ENCODE measurements at regions not wholly inside any gene's neighbourhood (a gene's known extent, or its start where the extent isn't known, plus 50 kb on each side); places are given as distances from the start of the nearest gene placed in this dataset.
A peak's percentile ranks its signal among the peaks of the same experiment; 100 is the strongest.

DNA sequence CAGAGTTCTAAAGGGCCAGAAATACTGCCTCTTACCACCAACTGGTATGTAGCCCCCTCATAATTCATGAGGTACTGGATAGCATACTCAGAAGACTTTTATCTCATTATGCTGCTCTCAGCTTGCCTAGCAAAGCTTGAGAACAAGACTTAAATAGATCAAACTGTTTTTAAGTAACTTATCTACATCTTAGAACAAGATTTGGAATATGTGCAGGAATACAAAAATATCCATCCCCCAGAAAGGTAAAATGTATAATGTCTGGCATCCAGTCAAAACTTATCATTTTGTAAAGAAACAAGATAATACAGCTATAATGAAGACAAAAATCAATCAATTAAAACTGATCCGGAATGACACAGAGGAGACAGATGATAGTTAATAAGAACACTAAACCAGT, 400.4 kb upstream of the TGFBR2 start:
- no peak for DNase-seq (ENCODE audit: low spot score)

DNA sequence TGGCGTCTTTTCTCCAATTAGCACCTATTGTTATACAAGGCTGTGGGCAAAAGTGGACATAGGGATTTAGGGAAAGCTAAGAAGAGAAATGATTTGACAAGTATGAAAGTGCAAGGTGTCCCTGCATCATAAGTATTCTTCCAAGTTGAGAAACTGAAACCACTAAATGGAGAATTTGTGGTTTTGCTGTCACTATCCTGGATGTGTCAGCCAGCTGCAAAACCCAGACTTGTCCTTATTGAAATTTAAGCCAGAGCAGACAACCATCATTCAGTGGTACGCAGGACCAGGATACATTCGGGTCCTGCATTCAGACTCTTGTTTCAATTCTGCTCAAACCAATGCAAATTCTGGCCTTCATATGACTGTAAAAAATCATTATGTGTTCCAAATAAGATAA, 384.8 kb upstream of the TGFBR2 start:
- DNase-seq (ENCODE audit: low spot score) = no peak

DNA sequence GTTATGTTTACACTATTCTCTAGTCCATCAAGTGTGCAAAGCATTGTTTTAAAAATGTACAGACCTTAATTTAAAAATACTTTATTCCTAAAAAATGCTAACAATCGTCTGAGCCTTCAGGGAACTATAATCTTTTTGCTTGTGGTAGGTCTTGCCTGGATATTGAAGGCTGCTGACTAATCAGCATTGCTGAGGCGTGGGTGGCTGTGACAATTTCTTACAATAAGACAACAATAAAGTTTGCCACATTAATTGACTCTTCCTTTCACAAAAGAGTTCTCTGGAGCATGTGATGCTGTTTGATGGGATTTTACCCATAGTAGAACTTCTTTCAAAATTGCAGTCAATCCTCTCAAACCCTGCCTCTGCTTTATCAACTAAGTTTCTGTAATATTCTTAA, 384.0 kb upstream of the TGFBR2 start:
- no peak for DNase-seq (ENCODE audit: low spot score)

DNA sequence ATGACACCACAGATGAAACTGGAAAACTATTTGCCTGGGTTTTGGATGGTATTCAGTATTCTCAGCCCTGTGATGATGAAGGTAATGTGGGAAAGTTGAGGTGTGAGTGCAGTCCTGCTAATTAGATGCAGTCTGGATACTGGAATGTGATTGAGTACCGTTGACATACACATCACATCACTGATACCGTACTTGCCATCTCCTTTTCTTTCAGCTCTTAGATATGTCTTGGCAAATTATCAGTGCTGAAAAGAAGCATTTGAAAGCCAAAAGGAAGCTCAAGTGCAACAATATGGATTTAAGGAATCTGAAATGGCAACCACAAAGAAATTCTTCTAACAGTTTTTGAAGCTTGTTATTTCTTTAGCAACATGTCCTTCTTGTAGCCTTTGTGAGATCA, 381.4 kb upstream of the TGFBR2 start:
- no peak for DNase-seq (ENCODE audit: low spot score)

DNA sequence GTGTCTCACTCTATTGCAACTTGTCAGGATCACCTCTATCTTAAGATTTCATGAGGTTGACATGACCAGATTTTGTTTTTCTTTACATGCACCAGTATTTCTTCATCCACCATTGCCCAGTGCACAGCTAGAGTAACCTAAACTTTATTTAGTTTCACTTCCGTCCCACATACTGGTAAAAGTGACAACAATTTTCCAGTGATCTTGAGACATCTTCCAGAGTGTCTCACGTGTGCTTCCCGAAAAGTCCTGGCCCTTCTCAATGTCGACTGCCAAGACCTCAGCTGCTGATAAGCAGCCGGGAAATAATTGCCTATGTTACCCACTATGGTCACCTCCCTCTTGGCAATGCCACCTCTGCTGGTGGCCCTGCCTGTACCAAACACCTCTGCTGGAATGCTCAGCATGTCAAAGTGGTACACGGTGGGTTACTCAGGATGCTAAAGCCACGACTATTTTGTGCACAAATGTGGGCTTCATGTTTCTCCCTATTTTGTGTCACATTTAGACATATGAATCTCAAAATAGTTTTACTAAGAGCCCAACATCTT, 379.7 kb upstream of the TGFBR2 start:
- no peak for DNase-seq (ENCODE audit: low spot score)

DNA sequence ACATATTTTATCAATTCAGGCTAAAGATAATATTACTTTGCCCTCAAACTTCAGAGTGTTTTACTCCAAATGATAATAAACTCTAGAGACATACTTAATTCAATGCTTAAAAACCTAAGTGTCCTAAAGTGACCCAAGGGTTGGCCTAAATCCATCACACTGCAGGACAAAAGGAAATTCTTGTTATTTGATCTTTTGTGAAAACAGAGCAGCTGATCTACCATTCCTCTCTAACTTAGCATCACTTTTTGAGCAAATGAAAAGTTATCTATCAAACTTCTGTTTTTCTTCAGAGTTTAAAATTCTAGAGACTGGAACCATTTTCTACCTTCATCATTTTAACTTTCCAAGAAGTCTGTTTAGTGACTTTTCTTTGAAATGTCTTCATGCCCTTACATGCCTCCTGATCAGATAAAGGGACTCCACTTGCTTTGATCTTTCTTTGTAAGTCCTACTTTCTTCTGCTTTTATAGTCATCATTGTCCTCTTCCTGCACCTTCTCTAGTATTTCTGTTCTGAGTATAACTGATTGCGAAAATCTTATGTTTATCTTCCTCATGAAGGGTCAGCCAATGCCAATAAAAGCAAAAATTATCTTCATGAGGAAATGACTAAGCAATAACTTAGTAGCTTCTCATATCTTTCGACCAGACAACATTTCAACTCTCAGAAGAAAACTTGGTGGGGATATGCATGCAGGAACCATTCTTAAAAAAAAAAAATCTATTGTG, 378.7 kb upstream of the TGFBR2 start:
- DNase-seq (ENCODE audit: low spot score) = peak; percentile 31

DNA sequence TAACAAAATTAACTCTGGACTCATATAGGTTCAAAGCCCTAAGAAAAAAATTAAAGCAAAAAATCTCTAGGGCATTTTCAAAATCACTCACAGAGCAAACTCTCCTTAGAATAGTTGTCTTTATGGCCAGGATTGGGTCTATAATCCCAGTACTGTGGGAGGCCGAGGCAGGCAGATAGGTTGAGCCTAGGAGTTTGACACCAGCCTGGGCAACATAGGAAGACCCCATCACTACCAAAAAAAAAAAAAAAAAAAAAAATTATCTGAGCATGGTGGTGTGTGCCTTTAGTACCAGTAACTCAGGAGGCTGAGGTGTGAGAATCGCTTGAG, 378.1 kb upstream of the TGFBR2 start:
- no peak for DNase-seq (ENCODE audit: low spot score)

DNA sequence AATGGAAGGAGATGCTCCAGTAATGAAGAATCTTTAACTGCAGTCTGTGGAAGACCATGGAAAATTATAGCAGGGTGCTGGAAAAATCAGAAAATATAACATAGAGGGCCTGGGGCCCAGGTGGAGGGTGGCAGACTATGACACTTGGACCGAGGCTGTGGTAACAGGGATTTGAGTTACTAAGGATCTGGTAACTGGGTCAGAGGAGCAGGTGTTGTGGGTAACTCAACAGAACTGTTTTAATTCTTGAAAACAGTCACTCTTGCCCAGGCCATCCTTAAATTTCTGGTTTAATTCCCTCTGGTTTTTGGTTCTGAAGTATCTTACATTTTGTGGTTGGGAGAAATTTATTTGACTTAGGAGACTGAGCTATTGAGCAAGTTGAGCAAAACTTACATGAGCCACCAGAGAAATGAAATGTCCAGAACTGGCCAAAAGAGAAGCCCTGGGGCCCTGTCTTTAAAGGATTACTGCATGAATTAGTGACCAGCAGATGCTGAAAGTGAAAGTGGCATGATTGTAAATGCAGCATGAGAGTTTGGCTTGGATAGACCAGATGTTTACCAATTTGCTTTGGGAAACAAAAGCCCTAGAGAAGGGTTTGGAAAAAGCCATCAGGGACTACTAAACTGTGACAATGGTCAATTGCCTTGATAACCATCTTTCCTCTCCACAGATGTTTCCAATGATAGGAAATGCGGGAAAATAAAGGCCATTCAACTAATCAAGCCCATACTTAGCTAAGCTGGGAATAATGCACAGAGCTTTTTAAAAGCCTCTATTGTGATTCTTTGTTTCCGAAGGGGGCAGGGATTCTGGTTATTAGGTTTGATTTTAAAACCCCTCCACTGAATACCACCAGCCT, 374.9 kb upstream of the TGFBR2 start:
- DNase-seq (ENCODE audit: low spot score) = no peak

DNA sequence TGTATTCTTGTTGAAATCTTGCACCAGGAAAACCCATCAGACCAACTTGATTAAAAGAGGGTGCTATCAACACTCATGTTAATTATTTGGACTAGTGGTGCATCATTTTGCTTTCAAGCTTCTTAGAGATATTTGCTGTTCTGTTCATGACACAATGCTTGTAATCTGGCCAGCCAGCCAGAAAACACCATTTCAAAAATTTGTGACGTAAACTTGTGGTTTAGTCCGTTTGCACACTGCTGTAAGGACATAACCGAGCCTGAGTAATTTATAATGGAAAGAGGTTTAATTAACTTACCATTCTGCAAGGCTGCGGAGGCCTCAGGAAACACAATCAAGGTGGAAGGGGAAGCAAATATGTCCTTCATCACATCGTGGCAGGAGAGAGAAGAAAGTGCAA, 374.3 kb upstream of the TGFBR2 start:
- no peak for DNase-seq (ENCODE audit: low spot score)

DNA sequence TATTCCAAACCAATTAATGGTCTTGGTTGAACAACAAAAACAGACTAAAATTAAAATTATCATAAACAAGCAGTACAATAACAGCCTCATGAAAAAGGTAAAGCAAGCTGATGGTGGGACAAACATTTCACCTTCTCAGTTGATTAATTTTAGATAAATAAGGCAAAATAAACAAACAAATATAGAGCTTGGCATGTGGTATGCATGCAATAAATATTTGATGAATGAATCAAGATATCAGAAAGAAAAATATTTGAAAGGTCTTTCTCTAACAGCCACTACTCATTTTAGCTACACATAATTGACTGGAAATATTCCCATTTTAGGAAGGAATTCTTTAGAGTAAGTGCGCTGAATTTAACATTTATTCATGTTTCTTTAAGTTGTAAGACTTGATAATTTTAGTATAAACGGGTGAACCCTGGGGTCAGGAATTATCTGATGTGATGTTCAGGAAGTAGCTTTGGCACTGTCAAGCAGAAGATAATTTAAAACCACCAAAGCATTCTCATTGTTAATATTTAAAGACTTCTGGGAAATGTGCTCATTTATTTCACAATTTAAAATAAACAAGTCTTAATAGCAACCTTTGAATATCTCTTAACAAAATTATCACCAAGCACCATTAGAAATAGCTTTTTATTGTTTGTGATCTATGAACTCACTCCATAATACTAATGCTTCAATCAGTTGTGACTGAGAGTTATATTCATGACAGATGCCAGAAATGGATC, 372.3 kb upstream of the TGFBR2 start:
- DNase-seq (ENCODE audit: low spot score) = no peak

DNA sequence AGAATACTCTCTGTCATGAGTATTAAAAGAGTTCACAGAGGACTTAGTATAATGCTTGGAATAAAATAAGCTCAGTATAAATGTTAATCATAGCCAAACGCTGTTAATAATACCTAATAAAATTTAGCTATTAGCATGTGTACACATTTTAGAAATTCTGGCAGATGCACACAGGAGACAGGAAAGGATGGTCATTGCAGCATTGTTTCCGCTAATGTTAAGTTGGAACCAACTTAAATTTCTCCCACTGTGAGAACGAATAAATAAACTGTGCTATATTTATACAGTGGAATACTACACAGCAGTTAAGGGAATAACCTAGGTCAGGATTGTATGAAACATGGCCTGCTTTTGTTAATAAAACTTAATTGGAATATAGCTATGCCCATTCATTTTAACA, 370.4 kb upstream of the TGFBR2 start:
- DNase-seq (ENCODE audit: low spot score) = no peak

DNA sequence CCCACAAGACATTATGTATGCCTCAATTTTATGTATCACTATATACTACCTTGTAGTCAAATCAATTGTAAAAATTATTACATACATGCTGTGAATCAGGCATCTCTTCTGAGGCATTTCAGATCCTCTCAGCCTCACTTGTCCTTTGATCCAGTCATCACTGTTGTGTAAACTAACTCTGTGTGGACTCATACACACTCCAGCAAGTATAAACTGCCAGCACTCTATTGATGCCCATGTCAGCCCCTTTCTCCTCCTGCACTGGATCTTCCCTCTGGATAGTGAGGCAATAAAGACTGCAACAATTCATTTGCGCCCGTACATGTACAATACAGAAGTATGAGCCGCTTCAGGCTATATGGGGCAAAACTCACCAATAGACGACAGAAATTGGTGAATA, 364.7 kb upstream of the TGFBR2 start:
- DNase-seq (ENCODE audit: low spot score) = no peak

DNA sequence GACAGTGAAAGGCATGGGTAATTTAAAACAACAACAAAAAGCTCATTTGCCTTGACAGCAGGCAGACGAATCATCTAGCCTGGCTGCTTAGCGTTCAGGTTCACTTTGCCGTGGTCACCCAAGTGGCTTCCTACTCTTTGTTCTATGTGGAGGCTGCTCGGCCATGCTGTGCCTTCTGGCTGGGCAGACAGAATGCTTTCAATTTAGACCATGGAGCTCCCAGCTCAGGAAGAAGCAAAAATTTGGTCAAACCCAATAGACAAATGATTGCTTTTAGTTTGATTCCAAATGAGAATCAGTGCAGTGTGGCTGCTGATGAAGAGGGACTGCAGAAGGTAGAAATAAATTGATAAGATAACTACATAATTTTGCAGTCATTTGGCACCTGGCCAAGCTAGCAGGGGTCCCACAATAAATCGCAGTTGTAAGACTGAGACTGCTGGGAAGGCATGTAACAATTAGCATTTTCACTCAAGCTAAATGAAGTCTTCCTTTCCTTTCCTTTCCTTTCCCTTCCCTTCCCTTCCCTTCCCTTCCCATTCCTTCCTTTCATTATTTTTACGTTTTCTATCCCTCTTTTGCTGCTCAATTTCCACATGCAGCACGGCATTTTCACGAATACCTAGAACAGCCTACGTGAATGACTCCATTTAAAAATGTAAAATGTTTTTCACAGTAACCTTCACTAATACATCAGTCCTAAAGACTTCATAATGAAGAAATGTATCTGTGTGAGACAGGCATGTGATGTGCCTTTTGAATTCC, 360.4 kb upstream of the TGFBR2 start:
- no peak for DNase-seq (ENCODE audit: low spot score)

DNA sequence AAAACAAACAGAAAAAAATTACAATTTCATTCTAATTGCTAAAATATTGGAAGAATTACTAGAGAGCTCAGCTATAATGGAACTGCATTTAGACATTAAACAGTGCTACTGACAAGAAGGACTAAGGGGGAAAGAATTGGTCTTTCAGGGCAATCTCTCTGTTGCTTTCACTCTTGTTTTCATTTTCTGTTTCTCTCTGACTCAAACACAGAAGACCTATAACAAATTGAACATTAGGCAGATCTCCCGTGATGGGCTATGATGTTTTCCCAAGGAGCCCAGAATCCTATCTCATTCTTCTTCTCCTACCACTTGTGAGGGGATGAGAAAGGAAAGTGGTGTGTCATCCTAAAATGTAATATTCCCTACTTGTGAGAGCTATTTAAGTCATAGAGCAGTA, 358.0 kb upstream of the TGFBR2 start:
- DNase-seq (ENCODE audit: low spot score) = no peak

DNA sequence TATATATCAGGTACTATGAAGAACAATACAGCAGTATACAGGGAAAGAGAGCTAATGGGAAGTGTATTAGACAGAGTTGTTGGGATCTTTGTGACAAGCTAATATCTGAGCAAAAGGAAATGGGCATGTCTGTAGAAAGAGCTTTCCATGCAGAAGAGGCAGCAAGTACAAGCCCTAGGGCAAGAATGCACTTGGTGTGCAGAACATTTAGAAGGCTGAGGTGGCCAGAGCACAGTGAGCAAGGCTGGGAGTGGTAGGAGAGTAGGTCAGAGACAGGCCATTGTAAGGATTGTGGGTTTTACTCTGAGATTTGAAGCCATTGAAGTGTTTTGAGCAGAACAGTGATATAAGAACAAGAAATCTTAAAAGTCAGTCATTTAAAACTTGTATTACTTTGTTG, 353.9 kb upstream of the TGFBR2 start:
- DNase-seq (ENCODE audit: low spot score) = no peak

DNA sequence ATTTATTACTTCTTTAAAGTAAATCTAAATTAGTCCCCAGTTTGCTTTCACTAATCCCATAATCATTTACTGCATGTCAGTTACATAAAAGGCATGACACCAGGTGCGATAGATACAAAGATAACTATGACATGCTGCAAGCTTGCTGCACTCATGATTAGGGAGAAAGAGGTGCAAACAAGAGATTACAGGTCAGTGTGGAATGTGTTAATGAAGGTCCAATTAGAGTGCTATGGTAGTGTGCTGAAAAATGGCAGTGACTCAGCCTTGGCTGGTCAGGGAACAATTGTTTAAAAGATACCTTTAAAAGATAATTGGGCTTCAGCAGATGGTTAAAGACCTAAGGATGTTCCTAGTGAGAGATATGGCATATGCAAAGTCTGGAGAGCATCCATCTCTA, 352.6 kb upstream of the TGFBR2 start:
- DNase-seq (ENCODE audit: low spot score) = no peak

DNA sequence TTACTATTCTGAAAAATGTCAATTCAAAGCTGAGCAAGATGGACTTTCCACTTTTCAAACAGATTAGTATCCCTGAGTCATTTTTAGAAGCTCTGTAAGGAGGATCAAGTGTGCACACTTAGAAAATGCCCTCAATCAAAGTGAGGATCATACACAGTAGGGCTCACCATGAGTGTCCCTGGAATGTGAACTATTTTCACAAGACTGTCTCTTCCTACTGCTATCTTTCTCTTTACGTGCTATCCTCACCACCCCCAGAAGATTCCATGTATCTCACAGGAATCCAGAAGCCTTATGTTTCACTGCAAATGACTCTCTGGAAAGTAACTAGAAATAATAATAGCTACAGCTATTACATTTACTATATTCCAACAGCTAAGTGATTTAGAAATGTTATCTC, 349.9 kb upstream of the TGFBR2 start:
- no peak for DNase-seq (ENCODE audit: low spot score)

DNA sequence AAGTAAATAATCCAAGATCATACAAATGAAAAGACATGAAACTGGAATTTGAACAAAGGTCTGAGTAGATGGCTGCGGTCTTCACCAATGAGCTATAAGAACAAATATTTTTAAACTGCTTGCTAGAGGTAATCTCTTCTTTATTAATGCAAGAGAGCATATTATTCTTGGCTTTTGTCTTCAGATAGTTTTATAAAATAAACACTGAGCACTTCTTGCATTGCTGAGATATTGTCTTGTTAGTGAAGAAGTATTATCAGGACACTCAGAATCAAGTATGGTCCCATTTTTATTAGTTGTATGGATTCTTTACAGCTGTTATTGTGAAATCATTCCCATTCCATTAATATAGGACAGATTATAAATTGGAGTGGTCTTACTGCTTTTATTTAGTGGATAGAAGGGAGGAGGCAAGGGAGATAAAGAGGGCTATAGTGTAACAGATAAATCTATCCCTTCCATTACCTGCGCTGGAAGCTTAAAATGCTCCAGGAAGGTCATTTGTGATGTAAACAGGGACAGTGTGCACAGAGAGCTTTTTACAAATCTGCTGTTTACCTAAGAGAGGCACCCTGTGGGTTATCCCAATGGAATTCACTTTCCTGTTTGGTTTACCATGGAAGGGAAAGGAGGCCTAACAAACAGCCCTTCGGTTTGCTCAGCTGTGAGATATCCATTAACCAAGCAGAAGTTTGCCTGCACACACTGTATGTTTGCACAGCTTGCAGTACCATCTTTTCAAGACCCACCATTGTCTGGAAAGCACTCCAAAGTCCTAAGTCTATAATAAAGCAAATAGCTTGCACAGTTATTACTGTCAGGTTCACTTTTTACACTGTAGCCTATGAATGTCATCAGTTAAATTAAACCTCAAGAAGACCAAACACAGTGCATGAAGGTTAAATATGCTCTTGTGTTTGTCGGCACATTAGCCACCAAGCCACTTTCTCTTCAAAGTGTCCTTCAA, 347.7 kb upstream of the TGFBR2 start:
- DNase-seq (ENCODE audit: low spot score) = no peak

DNA sequence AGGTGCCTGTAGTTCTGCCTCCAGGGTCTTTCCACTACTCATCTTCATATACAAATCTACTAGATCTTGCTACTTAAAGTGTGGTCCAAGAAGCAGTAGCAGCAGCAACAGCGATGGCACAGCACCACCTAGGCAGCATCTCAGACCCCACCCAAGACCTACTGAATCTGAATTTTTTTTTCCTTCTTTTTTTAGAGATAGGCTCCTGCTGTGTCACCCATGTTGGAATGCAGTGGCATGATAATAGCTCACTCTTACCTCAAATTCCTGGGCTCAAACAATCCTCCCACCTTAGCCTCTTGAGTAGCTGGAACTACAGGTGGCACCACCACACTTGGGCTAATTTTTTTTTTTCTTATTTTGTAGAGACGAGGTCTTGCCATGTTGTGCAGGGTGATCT, 346.7 kb upstream of the TGFBR2 start:
- no peak for DNase-seq (ENCODE audit: low spot score)

DNA sequence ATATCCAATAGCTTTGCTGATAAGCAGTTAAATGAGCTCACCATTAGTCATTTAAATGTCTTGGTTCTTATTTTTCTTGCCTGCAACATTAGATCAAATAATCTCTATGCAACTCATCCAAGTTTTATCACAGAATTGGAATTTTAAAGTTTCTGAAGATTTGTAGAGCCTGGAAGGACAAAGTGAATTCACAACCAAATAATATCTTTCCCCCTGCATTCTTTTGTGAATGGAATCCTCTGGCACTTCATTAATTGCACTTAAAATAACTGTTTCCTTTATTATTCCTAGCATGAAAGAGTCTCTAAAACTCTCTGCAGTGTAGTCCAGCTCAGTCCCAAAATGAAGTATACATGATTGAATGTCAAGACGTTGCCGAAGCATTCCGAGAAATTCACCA, 345.6 kb upstream of the TGFBR2 start:
- DNase-seq (ENCODE audit: low spot score) = no peak
